ENCODE measurements at regions not wholly inside any gene's neighbourhood (a gene's known extent, or its start where the extent isn't known, plus 50 kb on each side); places are given as distances from the start of the nearest gene placed in this dataset.

DNA sequence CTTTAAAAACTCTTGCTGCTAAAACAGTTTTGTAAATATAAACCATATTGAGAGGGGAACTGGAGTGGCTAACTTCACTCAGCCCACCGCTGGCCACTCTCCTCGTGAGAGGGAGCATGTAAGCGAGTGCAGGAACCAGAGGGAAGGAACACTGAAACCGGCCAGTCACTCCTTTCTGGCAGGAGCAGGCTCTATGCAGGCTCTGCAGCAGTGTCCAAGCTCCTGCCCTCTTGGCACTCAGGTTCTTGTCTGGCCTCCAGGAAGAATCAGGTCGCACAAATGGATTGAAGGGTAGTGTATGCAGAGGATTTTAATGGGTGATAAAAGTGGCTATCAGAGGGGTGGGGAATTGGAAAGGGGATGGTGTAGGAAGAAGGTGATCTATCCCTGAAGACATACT is 157.7 kb downstream of the TMX3 start:
- Mint-ChIP-seq H3K36me3 (ENCODE audit: unreplicated experiment) (no peaks in the 10 kb centered on the region), H3K4me3 (ENCODE audit: unreplicated experiment) (no peak overlapping the region), H3K4me1 (ENCODE audit: unreplicated experiment) (peaks cover 14% of the 10 kb centered on the region), H3K27me3 (ENCODE audit: unreplicated experiment) (no peaks in the 10 kb centered on the region), H3K27ac (ENCODE audit: unreplicated experiment) (no peak overlapping the region), H3K9me3 (ENCODE audit: unreplicated experiment) (peaks cover 5% of the 10 kb centered on the region)
- DNase-seq (ENCODE audit: extremely low spot score, unreplicated experiment) = no peak
- TF ChIP-seq, protein P1, sequence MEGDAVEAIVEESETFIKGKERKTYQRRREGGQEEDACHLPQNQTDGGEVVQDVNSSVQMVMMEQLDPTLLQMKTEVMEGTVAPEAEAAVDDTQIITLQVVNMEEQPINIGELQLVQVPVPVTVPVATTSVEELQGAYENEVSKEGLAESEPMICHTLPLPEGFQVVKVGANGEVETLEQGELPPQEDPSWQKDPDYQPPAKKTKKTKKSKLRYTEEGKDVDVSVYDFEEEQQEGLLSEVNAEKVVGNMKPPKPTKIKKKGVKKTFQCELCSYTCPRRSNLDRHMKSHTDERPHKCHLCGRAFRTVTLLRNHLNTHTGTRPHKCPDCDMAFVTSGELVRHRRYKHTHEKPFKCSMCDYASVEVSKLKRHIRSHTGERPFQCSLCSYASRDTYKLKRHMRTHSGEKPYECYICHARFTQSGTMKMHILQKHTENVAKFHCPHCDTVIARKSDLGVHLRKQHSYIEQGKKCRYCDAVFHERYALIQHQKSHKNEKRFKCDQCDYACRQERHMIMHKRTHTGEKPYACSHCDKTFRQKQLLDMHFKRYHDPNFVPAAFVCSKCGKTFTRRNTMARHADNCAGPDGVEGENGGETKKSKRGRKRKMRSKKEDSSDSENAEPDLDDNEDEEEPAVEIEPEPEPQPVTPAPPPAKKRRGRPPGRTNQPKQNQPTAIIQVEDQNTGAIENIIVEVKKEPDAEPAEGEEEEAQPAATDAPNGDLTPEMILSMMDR (IDR thresholded peaks at IDR 0.05) = no peak

DNA sequence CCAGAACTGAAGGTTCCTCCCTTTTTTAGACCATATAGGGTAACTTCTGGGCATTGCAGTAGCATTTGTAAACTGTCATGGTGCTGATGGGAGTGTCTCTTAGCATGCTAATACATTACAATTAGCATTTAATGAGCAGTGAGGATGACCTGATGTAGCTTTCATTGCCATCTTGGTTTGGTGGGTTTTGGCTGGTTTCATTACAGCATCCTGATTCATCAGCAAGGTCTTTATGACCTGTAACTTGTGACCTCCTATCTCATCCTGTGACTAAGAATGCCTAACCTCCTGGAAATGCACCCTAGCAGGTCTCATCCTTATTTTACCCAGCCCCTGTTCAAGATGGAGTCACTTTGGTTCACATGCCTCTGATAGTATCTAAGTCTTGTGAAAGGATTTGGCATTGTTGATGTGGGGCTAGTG is 159.0 kb downstream of the TMX3 start:
- Mint-ChIP-seq H3K36me3 (ENCODE audit: unreplicated experiment) (no peaks in the 10 kb centered on the region), H3K27ac (ENCODE audit: unreplicated experiment) (no peak overlapping the region), H3K4me1 (ENCODE audit: unreplicated experiment) (peaks cover 16% of the 10 kb centered on the region), H3K4me3 (ENCODE audit: unreplicated experiment) (no peak overlapping the region), H3K27me3 (ENCODE audit: unreplicated experiment) (no peaks in the 10 kb centered on the region), H3K9me3 (ENCODE audit: unreplicated experiment) (peaks cover 6% of the 10 kb centered on the region)
- TF ChIP-seq, protein P1 (IDR thresholded peaks at IDR 0.05) = no peak
- no peak for DNase-seq (ENCODE audit: extremely low spot score, unreplicated experiment)

GRCh38 chr18:68548904-68549870 is 165.7 kb downstream of the TMX3 start:
- no peak for DNase-seq (ENCODE audit: extremely low spot score, unreplicated experiment)
- Mint-ChIP-seq H3K9me3 (ENCODE audit: unreplicated experiment) (peaks cover 9% of the 10 kb centered on the region), H3K4me3 (ENCODE audit: unreplicated experiment) (no peak overlapping the region), H3K27ac (ENCODE audit: unreplicated experiment) (peak overlapping the region; percentile 52), H3K4me1 (ENCODE audit: unreplicated experiment) (peaks cover 31% of the 10 kb centered on the region), H3K27me3 (ENCODE audit: unreplicated experiment) (no peaks in the 10 kb centered on the region), H3K36me3 (ENCODE audit: unreplicated experiment) (peaks cover 2% of the 10 kb centered on the region)
- TF ChIP-seq, protein P1 (IDR thresholded peaks at IDR 0.05) = no peak

DNA sequence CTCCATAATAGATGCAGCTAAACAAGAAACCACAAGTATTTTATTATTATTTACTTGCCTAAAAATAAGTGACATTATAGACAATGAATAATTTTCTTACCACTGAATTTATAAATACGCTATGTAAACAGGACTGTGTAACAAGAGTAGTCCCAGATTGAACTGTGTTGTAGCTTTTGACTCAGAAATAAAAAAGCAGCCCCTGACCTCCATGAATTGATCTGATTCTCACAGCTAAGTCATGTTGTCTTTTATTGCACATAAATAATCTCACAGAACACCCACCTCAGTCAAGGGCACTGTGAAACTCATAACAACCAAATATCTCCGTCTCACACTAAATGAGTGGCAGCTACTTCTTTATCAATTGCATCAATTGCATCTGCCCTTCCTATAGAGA is 171.6 kb downstream of the TMX3 start:
- Mint-ChIP-seq H3K36me3 (ENCODE audit: unreplicated experiment) (peaks cover 2% of the 10 kb centered on the region), H3K27ac (ENCODE audit: unreplicated experiment) (no peak overlapping the region), H3K4me3 (ENCODE audit: unreplicated experiment) (no peak overlapping the region), H3K27me3 (ENCODE audit: unreplicated experiment) (no peaks in the 10 kb centered on the region), H3K4me1 (ENCODE audit: unreplicated experiment) (peaks cover 4% of the 10 kb centered on the region), H3K9me3 (ENCODE audit: unreplicated experiment) (peaks cover 3% of the 10 kb centered on the region)
- TF ChIP-seq, protein P1 (IDR thresholded peaks at IDR 0.05) = no peak
- no peak for DNase-seq (ENCODE audit: extremely low spot score, unreplicated experiment)

- no peak overlapping the region for H3K4me3 Mint-ChIP-seq (ENCODE audit: unreplicated experiment)
- no peak overlapping the region for H3K27ac Mint-ChIP-seq (ENCODE audit: unreplicated experiment)
- H3K4me1 Mint-ChIP-seq (ENCODE audit: unreplicated experiment) = peaks cover 2% of the 10 kb centered on the region
- peaks cover 2% of the 10 kb centered on the region for H3K36me3 Mint-ChIP-seq (ENCODE audit: unreplicated experiment)
- TF ChIP-seq, protein P1 (IDR thresholded peaks at IDR 0.05) = no peak
- no peaks in the 10 kb centered on the region for H3K9me3 Mint-ChIP-seq (ENCODE audit: unreplicated experiment)
- DNase-seq (ENCODE audit: extremely low spot score, unreplicated experiment) = no peak
- no peaks in the 10 kb centered on the region for H3K27me3 Mint-ChIP-seq (ENCODE audit: unreplicated experiment)
These were observed 172.1 kb downstream of the TMX3 start for GRCh38 chr18:68542846-68543245.
